Panc1 (cell line): ENCODE measurements at regions not wholly inside any gene's neighbourhood (a gene's known extent, or its start where the extent isn't known, plus 50 kb on each side); places are given as distances from the start of the nearest gene placed in this dataset.

Experiments used
- ATAC-seq: fragments of 200-7000 bp; cut with Tn5 transposase; 2 replicates; pipeline ENCODE4 v1.9.1; 2020; ENCODE audit warnings: mild to moderate bottlenecking, moderate library complexity
- BruUV-seq: library from RNA; stranded (reverse); fragments of 400-500 nt; replicated peaks from 2 replicates; lab custom pipeline; 2021; lab: Mats Ljungman, UMichigan
- CTCF ChIA-PET: fragments of 300-600 bp; sonication (Branson Sonifier 250); formaldehyde crosslinking; loops from one replicate; lab custom pipeline; 2022; ENCODE audit warnings: antibody characterized with exemption; lab: Charles Lee
- POLR2A ChIA-PET: fragments of 300-600 bp; sonication (Branson Sonifier 250); formaldehyde crosslinking; loops from one replicate; lab custom pipeline; 2022; ENCODE audit warnings: antibody characterized with exemption; lab: Charles Lee
- DNase-seq: peaks from one replicate; pipeline ENCODE4 v3.0.0-alpha.2; 2010; ENCODE audit warnings: low read depth, low spot score
- H3K27ac ChIP-seq: 2 replicates; pipeline ENCODE4 v1.5.1; 2011; ENCODE audit warnings: mild to moderate bottlenecking, low read length, inconsistent platforms
- H3K27me3 ChIP-seq: fragments of 200-500 bp; sonication (Bioruptor generic); 2 replicates; pipeline ENCODE4 v1.6.0; 2014; ENCODE audit warnings: low read length, inconsistent platforms; ENCODE audit not compliant: control insufficient read depth, insufficient read depth
- H3K36me3 ChIP-seq: fragments of 200-500 bp; sonication (Bioruptor generic); 2 replicates; pipeline ENCODE4 v1.5.1; 2014; ENCODE audit warnings: inconsistent platforms, mild to moderate bottlenecking, low read length, moderate library complexity; ENCODE audit not compliant: control insufficient read depth, insufficient read depth
- H3K4me1 ChIP-seq: 2 replicates; pipeline ENCODE4 v1.5.1; 2011; ENCODE audit warnings: inconsistent platforms, mild to moderate bottlenecking, low read length, moderate library complexity; ENCODE audit not compliant: control insufficient read depth, insufficient read depth
- H3K4me3 ChIP-seq, 2 experiments: 2 replicates each; pipeline ENCODE4 v1.5.1; 2011 to 2012; ENCODE audit warnings: low read depth in 2 of 2, low read length in 2 of 2, mild to moderate bottlenecking in 2 of 2, inconsistent platforms in 1 of 2, moderate library complexity in 1 of 2
- H3K9me3 ChIP-seq: fragments of 200-500 bp; sonication (Bioruptor generic); 2 replicates; pipeline ENCODE4 v1.5.1; 2014; ENCODE audit warnings: low read depth, mild to moderate bottlenecking, inconsistent platforms, low read length, moderate library complexity; ENCODE audit not compliant: control insufficient read depth, insufficient read depth
- POLR2AphosphoS5 ChIP-seq: IDR thresholded peaks from 2 replicates; pipeline ENCODE4 v1.6.1; 2012; ENCODE audit warnings: mild to moderate bottlenecking, low read depth, low read length, moderate library complexity
- SIN3A ChIP-seq: IDR thresholded peaks from 2 replicates; pipeline ENCODE4 v1.6.1; 2012; ENCODE audit warnings: low read depth, mild to moderate bottlenecking, low read length, moderate library complexity, borderline replicate concordance; ENCODE audit not compliant: insufficient read depth
- TCF7L2 ChIP-seq: IDR thresholded peaks from 2 replicates; pipeline ENCODE4 v1.6.1; 2011; ENCODE audit warnings: mild to moderate bottlenecking, low read depth, low read length, inconsistent platforms
- in situ Hi-C: cut with HindIII; loops from 2 replicates; pipeline ENCODE4 v1.10.0; 2016; ENCODE audit warnings: low sequenced_read_pairs, low pct_unique_long_range_greater_than_20kb
- intact Hi-C: fragments of 100-400 bp; cut with micrococcal nuclease; formaldehyde crosslinking; loops from one replicate; pipeline ENCODE4 v1.10.0; 2022; ENCODE audit not compliant: unreplicated experiment
- TF ChIP-seq, protein P1 (sequence below), 2 experiments: IDR thresholded peaks; 2 replicates each; pipeline ENCODE4 v1.6.1; 2011 to 2012; ENCODE audit warnings: low read depth in 2 of 2, control low read depth in 1 of 2, low read length in 1 of 2, mild to moderate bottlenecking in 1 of 2, moderate library complexity in 1 of 2; ENCODE audit not compliant: insufficient read depth in 1 of 2
- TF ChIP-seq, protein P2 (sequence below): fragments of 450-650 bp; IDR thresholded peaks from 2 replicates; pipeline ENCODE4 v1.5.1; 2017; ENCODE audit warnings: mild to moderate bottlenecking

DNA sequence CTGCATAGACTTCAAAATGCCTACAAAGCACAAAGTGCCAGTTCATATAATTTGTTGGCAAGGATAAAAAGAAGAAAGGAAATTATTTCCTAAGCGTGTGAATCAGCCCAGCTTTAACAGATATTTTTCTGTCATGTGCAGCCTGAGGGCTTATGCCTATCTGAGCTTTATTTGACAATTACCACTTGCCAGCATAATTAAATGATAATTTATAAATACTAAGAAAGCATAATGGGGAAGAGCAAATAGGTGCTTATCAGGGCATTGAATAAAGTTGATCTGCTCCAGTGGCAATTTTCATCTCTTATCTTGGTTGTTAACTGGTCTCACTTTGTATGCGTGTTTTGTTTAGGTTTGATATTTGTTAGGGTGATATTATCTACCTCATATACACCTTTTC, 313.4 kb upstream of the DNAJC19 start:
- in situ Hi-C loops (no loop called here), intact Hi-C loops (no loop called here)
- no peak overlapping the region for H3K4me3 ChIP-seq
- H3K36me3 ChIP-seq, result no peaks in the 10 kb centered on the region
- H3K9me3 ChIP-seq, result no peaks in the 10 kb centered on the region
- ATAC-seq (no peak), DNase-seq (no peak)
- no peaks in the 10 kb centered on the region for H3K4me1 ChIP-seq
- TF ChIP-seq SIN3A (no peak), POLR2AphosphoS5 (no peak)
- H3K27me3 ChIP-seq, result peaks cover 6% of the 10 kb centered on the region; the same call in 1 of the 2 replicates
- CTCF ChIA-PET, result no interaction called here
- POLR2A ChIA-PET, result no interaction called here
- H3K27ac ChIP-seq, result no peak overlapping the region
- BruUV-seq, result no TSS peak

DNA sequence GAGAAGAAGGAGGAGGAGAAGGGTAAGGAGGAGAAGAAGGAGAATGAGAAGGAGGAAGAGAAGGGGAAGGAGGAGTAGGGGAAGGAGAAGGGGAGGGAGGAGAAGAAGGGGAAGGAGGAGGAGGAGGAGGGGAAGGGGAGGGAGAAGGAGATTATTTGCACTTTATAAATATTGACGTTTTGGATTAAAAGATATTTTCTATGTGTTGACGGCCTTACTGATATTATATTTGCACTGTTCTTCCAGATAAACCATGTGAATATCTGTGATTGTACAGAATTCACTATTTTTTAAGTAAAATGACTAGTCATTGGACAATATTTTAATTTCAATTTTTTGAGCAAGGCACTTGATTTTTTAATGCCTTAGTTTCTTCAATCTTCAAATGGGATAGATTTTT, 310.5 kb upstream of the DNAJC19 start:
- CTCF ChIA-PET, result no interaction called here
- DNase-seq (no peak), ATAC-seq (no peak)
- no peaks in the 10 kb centered on the region for H3K4me1 ChIP-seq
- POLR2A ChIA-PET, result no interaction called here
- H3K9me3 ChIP-seq, result no peaks in the 10 kb centered on the region
- BruUV-seq, result no TSS peak
- no peak for TF ChIP-seq SIN3A
- TF ChIP-seq, protein P1, sequence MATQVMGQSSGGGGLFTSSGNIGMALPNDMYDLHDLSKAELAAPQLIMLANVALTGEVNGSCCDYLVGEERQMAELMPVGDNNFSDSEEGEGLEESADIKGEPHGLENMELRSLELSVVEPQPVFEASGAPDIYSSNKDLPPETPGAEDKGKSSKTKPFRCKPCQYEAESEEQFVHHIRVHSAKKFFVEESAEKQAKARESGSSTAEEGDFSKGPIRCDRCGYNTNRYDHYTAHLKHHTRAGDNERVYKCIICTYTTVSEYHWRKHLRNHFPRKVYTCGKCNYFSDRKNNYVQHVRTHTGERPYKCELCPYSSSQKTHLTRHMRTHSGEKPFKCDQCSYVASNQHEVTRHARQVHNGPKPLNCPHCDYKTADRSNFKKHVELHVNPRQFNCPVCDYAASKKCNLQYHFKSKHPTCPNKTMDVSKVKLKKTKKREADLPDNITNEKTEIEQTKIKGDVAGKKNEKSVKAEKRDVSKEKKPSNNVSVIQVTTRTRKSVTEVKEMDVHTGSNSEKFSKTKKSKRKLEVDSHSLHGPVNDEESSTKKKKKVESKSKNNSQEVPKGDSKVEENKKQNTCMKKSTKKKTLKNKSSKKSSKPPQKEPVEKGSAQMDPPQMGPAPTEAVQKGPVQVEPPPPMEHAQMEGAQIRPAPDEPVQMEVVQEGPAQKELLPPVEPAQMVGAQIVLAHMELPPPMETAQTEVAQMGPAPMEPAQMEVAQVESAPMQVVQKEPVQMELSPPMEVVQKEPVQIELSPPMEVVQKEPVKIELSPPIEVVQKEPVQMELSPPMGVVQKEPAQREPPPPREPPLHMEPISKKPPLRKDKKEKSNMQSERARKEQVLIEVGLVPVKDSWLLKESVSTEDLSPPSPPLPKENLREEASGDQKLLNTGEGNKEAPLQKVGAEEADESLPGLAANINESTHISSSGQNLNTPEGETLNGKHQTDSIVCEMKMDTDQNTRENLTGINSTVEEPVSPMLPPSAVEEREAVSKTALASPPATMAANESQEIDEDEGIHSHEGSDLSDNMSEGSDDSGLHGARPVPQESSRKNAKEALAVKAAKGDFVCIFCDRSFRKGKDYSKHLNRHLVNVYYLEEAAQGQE (IDR thresholded peaks at IDR 0.05; ENCODE audit: insufficient read depth in 1 of 2, low read depth in 2 of 2, low read length in 1 of 2), result no peak
- TF ChIP-seq TCF7L2, result no peak
- TF ChIP-seq POLR2AphosphoS5, result no peak
- TF ChIP-seq, protein P2, sequence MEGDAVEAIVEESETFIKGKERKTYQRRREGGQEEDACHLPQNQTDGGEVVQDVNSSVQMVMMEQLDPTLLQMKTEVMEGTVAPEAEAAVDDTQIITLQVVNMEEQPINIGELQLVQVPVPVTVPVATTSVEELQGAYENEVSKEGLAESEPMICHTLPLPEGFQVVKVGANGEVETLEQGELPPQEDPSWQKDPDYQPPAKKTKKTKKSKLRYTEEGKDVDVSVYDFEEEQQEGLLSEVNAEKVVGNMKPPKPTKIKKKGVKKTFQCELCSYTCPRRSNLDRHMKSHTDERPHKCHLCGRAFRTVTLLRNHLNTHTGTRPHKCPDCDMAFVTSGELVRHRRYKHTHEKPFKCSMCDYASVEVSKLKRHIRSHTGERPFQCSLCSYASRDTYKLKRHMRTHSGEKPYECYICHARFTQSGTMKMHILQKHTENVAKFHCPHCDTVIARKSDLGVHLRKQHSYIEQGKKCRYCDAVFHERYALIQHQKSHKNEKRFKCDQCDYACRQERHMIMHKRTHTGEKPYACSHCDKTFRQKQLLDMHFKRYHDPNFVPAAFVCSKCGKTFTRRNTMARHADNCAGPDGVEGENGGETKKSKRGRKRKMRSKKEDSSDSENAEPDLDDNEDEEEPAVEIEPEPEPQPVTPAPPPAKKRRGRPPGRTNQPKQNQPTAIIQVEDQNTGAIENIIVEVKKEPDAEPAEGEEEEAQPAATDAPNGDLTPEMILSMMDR, result no peak
- in situ Hi-C loops, result no loop called here
- no peak overlapping the region for H3K4me3 ChIP-seq
- H3K27ac ChIP-seq, result no peak overlapping the region
- no peaks in the 10 kb centered on the region for H3K36me3 ChIP-seq
- H3K27me3 ChIP-seq, result peaks cover 6% of the 10 kb centered on the region; the same call in 1 of the 2 replicates
- intact Hi-C loops, result no loop called here

GRCh38 chr3:181298421-181298820, 308.9 kb upstream of the DNAJC19 start:
- in situ Hi-C loops, result no loop called here
- no peaks in the 10 kb centered on the region for H3K36me3 ChIP-seq
- no peaks in the 10 kb centered on the region for H3K9me3 ChIP-seq
- peaks cover 6% of the 10 kb centered on the region; the same call in 1 of the 2 replicates for H3K27me3 ChIP-seq
- ATAC-seq (no peak), DNase-seq (no peak)
- TF ChIP-seq TCF7L2, result no peak
- TF ChIP-seq, protein P2, result no peak
- no peak for TF ChIP-seq POLR2AphosphoS5
- TF ChIP-seq, protein P1 (IDR thresholded peaks at IDR 0.05; ENCODE audit: insufficient read depth in 1 of 2, low read depth in 2 of 2, low read length in 1 of 2), result no peak
- no peak for TF ChIP-seq SIN3A
- BruUV-seq, result no TSS peak
- no peaks in the 10 kb centered on the region for H3K4me1 ChIP-seq
- ChIA-PET POLR2A (no interaction called here), CTCF (no interaction called here)
- intact Hi-C loops, result no loop called here
- H3K27ac ChIP-seq, result no peak overlapping the region
- no peak overlapping the region for H3K4me3 ChIP-seq
